Medulla oblongata (tissue), 1 donor: ENCODE measurements at regions not wholly inside any gene's neighbourhood (a gene's known extent, or its start where the extent isn't known, plus 50 kb on each side); places are given as distances from the start of the nearest gene placed in this dataset.
"Not testable (repeated sequence)": the region's sequence is repeated elsewhere in the genome, so short reads cannot be mapped to it uniquely, and the experiment has no call there.

Experiments
- DNase-seq: peaks from one replicate; pipeline ENCODE4 v3.0.0-alpha.2; 2015; ENCODE audit errors: extremely low spot score

- DNase-seq: not testable (repeated sequence)
Measured at GRCh38 chr4:131747203-131747602, 1401.9 kb upstream of the PCDH10 start.

- DNase-seq: not testable (repeated sequence)
Measured at GRCh38 chr4:131749224-131749623, 1399.9 kb upstream of the PCDH10 start.

- DNase-seq: peak; percentile 11
Measured at GRCh38 chr4:131750006-131750405, 1399.1 kb upstream of the PCDH10 start.

- DNase-seq: not testable (repeated sequence)
Measured at GRCh38 chr4:131750469-131750868, 1398.6 kb upstream of the PCDH10 start.

- not testable (repeated sequence) for DNase-seq
Measured at GRCh38 chr4:131762234-131762633, 1386.9 kb upstream of the PCDH10 start.

- DNase-seq: no peak
Measured at GRCh38 chr4:131764730-131765129, 1384.4 kb upstream of the PCDH10 start.

- DNase-seq: not testable (repeated sequence)
Measured at GRCh38 chr4:131774382-131774781, 1374.7 kb upstream of the PCDH10 start.

- DNase-seq: not testable (repeated sequence)
Measured at GRCh38 chr4:131810565-131810964, 1338.5 kb upstream of the PCDH10 start.
